M059J (cell line): ENCODE measurements at regions not wholly inside any gene's neighbourhood (a gene's known extent, or its start where the extent isn't known, plus 50 kb on each side); places are given as distances from the start of the nearest gene placed in this dataset.
"Not testable (repeated sequence)": the region's sequence is repeated elsewhere in the genome, so short reads cannot be mapped to it uniquely, and the experiment has no call there.

Source experiments
- DNase-seq: peaks from one replicate; pipeline ENCODE4 v3.0.0-alpha.2; 2012; ENCODE audit warnings: low read depth

DNA sequence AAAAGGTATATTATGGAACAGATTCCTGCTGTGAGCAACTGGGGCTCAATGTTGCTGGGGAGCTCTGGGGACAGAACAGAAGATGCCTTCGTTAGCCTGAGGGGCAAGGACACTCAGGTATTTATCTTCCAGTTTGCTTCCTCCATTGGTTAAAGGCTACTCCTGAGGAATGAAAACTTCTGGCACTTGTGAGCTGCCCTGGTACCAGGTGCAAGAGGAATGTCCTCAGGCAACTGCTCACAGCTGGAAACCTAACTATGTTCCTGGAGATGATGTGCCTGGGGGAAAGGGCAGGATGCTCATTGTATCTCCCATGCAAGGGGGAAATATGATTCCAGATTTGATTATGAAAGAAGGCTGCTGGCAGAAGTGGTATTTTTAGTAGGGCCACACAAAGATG, 54.0 kb upstream of the BBX start:
- DNase-seq: no peak

DNA sequence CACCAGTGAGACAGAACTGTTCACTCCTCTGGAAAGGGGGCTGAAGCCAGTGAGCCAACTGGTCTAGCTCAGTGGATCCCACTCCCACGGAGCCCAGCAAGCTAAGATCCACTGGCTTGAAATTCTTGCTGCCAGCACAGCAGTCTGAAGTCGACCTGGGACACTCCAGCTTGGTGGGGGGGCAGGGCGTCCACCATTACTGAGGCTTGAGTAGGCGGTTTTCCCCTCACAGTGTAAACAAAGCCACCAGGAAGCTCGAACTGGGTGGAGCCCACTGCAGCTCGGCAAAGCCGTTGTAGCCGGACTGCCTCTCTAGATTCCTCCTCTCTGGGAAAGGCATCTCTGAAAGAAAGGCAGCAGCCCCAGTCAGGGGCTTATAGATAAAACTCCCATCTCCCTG, 52.3 kb upstream of the BBX start:
- not testable (repeated sequence) for DNase-seq
